ENCODE measurements at regions not wholly inside any gene's neighbourhood (a gene's known extent, or its start where the extent isn't known, plus 50 kb on each side); places are given as distances from the start of the nearest gene placed in this dataset.

GRCh38 chr4:79201971-79202370 is 123.9 kb downstream of the NAA11 start:
- intact Hi-C loops (cut with micrococcal nuclease; ENCODE audit: unreplicated experiment) = no loop called here
- Histone ChIP-seq H3K27ac (ENCODE audit: low read depth, low read length, poor library complexity, severe bottlenecking) (no peak overlapping the region), H3K36me3 (ENCODE audit: insufficient read depth, low read length) (no peaks in the 10 kb centered on the region), H3K4me1 (ENCODE audit: insufficient read depth, low read length, poor library complexity, severe bottlenecking) (no peaks in the 10 kb centered on the region), H3K9me3 (ENCODE audit: low read length) (no peaks in the 10 kb centered on the region), H3K4me2 (ENCODE audit: low read length) (no peak overlapping the region), H3K9me2 (ENCODE audit: insufficient read depth, low read length) (no peaks in the 10 kb centered on the region), H3K4me3 (ENCODE audit: low read depth, low read length, poor library complexity, severe bottlenecking) (no peak overlapping the region), H2AFZ (ENCODE audit: low read length) (no peak overlapping the region), H4K20me1 (ENCODE audit: insufficient read depth, low read length) (no peaks in the 10 kb centered on the region), H3K79me2 (ENCODE audit: insufficient read depth, low read depth, low read length) (no peaks in the 10 kb centered on the region)
- POLR2A ChIA-PET = no interaction called here
- CTCF ChIA-PET (ENCODE audit: unreplicated experiment) = no interaction called here
- TF ChIP-seq EZH2phosphoT487 (IDR thresholded peaks at IDR 0.05; ENCODE audit: borderline replicate concordance, low read depth, low read length) (no peak), CTCF (conservative IDR thresholded peaks at IDR 0.05; ENCODE audit: low read length) (no peak)
- DNase-seq (ENCODE audit: low spot score) = no peak
- BruUV-seq (replicated peaks) = no TSS peak

GRCh38 chr4:79199743-79200142 is 126.1 kb downstream of the NAA11 start:
- H4K20me1 ChIP-seq (ENCODE audit: insufficient read depth, low read length) = no peaks in the 10 kb centered on the region
- TF ChIP-seq EZH2phosphoT487 (IDR thresholded peaks at IDR 0.05; ENCODE audit: borderline replicate concordance, low read depth, low read length) (no peak), CTCF (conservative IDR thresholded peaks at IDR 0.05; ENCODE audit: low read length) (no peak)

GRCh38 chr4:79198951-79199587 is 126.8 kb downstream of the NAA11 start:
- no peaks in the 10 kb centered on the region for H3K36me3 ChIP-seq (ENCODE audit: insufficient read depth, low read length)
- H3K27ac ChIP-seq (ENCODE audit: low read depth, low read length, poor library complexity, severe bottlenecking) = no peak overlapping the region
- H2AFZ ChIP-seq (ENCODE audit: low read length) = no peak overlapping the region
- intact Hi-C loops (cut with micrococcal nuclease; ENCODE audit: unreplicated experiment) = no loop called here
- TF ChIP-seq EZH2phosphoT487 (IDR thresholded peaks at IDR 0.05; ENCODE audit: borderline replicate concordance, low read depth, low read length) (no peak), CTCF (conservative IDR thresholded peaks at IDR 0.05; ENCODE audit: low read length) (no peak)
- ChIA-PET CTCF (ENCODE audit: unreplicated experiment) (no interaction called here), POLR2A (no interaction called here)
- H4K20me1 ChIP-seq (ENCODE audit: insufficient read depth, low read length) = no peaks in the 10 kb centered on the region
- no peak overlapping the region for H3K4me3 ChIP-seq (ENCODE audit: low read depth, low read length, poor library complexity, severe bottlenecking)
- BruUV-seq (replicated peaks) = no TSS peak
- no peak overlapping the region for H3K4me2 ChIP-seq (ENCODE audit: low read length)
- H3K79me2 ChIP-seq (ENCODE audit: insufficient read depth, low read depth, low read length) = no peaks in the 10 kb centered on the region
- H3K9me3 ChIP-seq (ENCODE audit: low read length) = no peaks in the 10 kb centered on the region
- no peaks in the 10 kb centered on the region for H3K4me1 ChIP-seq (ENCODE audit: insufficient read depth, low read length, poor library complexity, severe bottlenecking)
- no peaks in the 10 kb centered on the region for H3K9me2 ChIP-seq (ENCODE audit: insufficient read depth, low read length)
- DNase-seq (ENCODE audit: low spot score) = no peak

More at GRCh38 chr4:79199743-79200142, 126.1 kb downstream of the NAA11 start:
- Histone ChIP-seq H3K4me2 (ENCODE audit: low read length) (no peak overlapping the region), H3K79me2 (ENCODE audit: insufficient read depth, low read depth, low read length) (no peaks in the 10 kb centered on the region), H3K36me3 (ENCODE audit: insufficient read depth, low read length) (no peaks in the 10 kb centered on the region), H3K9me3 (ENCODE audit: low read length) (no peaks in the 10 kb centered on the region), H3K4me1 (ENCODE audit: insufficient read depth, low read length, poor library complexity, severe bottlenecking) (no peaks in the 10 kb centered on the region), H3K4me3 (ENCODE audit: low read depth, low read length, poor library complexity, severe bottlenecking) (no peak overlapping the region), H3K27ac (ENCODE audit: low read depth, low read length, poor library complexity, severe bottlenecking) (no peak overlapping the region), H3K9me2 (ENCODE audit: insufficient read depth, low read length) (no peaks in the 10 kb centered on the region), H2AFZ (ENCODE audit: low read length) (no peak overlapping the region)
- CTCF ChIA-PET (ENCODE audit: unreplicated experiment) = no interaction called here
- intact Hi-C loops (cut with micrococcal nuclease; ENCODE audit: unreplicated experiment) = no loop called here
- POLR2A ChIA-PET = no interaction called here
- BruUV-seq (replicated peaks) = no TSS peak
- DNase-seq (ENCODE audit: low spot score) = no peak

Measured in OCI-LY7 (cell line).